ENCODE measurements at regions not wholly inside any gene's neighbourhood (a gene's known extent, or its start where the extent isn't known, plus 50 kb on each side); places are given as distances from the start of the nearest gene placed in this dataset.

DNA sequence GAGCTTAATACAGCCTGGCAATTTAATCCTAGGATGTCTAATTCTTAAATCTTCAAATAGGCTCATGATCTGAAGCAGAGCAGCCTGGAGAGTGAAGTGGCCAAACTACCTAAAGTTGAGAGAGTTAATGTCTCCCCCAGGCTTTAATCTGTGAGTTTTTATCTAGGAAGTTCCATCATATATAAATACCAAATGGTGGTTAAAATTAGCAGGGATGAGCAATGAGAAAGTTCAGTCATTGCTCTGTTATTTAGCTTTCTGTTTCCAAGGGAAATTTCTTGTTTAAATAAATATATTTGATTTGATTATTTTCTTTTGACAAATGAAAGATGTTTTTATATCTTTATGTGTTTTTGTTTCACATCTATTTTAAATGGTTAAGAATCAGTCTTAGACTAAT, 274.4 kb upstream of the UMPS start:
- DNase-seq = no peak

DNA sequence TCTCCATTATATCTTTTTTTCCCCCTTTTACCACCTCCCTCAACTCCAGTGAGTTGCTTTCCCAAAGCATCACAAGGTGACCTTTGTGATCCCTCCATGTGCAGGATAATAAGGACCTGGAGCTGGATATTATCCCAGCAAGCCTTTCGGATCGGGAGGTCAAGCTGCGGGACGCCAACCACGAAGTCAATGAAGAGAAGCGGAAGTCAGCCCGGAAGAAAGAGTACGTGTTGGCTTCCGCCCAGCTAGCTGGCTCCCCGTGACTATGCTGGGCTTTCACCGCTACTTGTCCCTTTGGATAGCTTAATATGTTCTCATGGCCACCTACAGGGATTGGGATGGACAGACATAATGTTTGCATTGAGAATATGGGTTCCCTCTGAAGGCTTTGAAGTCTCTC, 273.7 kb upstream of the UMPS start:
- no peak for DNase-seq

DNA sequence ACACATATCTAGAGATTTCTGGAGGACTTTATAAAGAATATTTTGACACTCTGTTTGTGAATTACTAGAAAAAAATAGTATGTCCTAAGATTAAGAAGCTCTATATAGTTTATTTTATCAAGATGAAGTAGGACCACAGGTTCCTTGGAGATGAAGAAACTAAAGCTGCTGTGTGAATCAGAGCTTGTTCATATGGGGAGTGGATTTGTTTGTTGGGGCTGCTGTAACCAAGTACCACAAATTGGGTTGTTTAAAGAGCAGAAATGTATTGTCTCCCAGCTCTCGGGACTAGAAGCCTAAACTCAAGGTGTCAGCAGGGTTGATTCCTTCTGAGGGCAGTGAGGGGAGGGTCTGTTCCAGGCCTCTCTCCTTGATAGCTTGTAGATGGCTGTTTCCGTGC, 270.6 kb upstream of the UMPS start:
- no peak for DNase-seq

DNA sequence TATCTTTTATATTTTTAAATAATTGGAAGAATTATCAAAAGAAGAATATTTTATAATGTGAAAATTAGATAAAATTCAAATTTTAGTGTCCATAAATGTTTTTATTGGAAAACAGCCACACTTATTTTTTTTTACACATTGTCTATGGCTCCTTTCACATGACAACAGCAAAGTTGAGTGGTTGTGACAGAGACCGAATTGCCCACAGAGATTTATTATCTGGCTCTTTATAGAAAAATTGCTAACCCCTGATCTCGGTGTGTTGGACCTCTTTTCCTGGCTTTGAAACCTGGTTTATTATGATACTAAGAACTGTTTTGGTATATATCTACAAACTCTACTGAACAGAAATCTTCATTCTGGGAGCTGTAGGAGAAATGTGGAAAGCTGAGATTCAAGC, 269.1 kb upstream of the UMPS start:
- no peak for DNase-seq

DNA sequence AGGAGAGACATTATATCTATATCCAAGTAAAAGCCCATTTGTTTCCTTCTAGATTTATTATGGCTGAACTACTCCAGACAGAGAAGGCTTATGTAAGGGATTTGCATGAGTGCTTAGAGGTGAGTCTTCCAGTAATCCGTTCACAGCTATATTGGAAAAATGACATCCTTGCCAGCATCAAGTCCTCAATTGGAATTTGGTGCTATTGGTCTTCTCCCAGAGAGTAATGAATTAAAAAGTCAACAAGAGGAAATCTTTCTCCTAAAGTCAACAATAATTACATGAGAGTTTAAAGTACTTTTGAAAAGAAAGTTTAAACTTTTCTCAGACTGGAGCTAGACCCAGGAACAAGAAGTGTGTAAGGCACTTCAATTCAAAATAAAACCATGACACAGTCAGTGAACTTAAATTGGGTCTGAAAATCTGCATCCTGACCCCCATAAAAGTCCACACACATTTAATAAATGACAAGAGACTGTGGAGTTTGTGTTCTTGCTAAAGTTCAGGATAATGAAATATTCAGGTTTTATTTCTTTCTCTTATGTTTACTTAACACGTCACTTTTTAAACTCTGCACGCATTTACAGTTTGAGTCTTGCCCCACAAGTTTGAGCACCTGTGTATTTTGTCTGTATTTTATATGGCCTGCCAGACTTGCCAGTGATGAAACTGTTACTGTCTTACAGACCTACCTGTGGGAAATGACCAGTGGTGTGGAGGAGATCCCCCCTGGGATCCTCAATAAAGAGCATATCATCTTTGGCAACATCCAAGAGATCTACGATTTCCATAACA, 268.2 kb upstream of the UMPS start:
- DNase-seq = no peak

DNA sequence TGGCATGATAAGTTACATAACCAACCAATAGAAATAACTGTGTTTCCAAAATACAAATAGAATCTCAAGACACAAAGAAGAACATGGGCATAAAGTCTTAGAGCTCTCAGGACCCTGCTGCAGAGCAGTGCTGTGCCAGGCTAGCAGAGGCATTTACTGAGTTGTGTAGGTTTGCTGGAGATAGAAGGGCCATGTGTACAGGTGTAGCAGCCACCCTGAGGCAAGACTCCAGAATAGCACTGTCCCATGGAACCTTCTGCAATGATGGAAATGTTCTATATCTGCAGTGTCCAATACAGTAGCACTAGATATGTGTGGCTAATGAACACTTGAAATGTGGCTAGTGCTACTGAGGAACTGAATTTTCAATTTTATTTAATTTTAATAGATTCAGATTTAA, 267.0 kb upstream of the UMPS start:
- DNase-seq = no peak

DNA sequence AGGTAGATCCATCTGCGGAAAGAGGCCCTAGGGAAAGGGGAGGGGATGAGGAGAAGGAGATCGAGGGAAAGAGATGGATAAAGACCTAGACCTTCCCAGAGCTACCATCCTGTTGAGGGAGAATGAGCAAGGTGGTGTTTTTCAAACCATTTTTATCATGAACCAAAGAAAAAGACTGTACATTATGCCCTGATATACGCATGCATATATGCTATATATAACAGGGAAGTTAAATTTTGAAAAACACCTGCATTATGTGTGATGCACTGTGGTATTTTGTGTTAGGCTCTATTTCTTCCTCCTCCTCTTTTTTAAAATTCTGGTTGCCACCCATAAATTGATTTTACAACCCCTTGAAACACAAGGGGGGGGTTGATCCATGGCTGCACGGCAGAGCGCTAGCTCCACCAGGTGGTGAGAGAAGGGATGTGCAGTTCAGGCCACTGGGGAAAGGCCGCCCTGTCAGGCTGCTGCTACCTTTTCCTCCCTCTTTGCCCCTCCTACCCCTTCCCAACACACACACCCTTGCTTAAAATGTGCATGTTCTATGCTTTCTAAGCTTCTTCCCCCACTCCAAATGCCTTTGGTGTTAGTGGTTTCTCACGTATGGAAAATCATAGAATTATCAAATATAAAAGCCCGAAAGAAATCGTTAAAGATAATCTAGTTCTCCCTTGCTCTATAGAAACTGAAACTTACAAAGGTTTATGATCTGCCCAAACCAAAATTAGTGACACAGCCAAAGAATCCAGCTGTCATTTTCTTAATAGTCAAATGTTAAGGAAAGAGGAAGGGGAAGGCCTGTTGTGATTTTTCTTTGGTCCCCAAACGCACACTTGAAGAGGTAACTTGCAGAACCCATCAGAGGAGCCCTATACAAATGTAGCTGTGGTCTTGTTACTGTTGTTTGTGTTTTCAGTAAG, 262.0 kb upstream of the UMPS start:
- DNase-seq = peak in 1 of 2 experiments; percentile 2

DNA sequence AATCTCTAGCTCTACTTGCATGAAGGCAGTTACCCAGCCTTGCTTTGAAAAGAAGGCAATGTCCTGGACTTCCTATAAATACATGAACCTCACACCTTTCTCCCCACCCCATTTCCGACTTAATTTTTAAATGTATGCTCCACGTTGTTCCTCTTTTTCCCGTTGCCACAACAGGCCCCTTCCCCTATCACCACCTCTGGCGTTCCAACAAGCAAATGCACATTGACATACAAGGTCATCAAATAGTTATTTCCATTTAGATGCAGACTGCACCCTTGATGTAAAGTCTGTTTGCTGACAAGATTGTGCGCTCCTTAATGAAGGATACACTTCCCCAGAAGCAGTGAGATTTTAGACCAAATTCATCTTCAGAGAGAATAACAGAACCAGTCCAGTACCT, 260.7 kb upstream of the UMPS start:
- DNase-seq = no peak

DNA sequence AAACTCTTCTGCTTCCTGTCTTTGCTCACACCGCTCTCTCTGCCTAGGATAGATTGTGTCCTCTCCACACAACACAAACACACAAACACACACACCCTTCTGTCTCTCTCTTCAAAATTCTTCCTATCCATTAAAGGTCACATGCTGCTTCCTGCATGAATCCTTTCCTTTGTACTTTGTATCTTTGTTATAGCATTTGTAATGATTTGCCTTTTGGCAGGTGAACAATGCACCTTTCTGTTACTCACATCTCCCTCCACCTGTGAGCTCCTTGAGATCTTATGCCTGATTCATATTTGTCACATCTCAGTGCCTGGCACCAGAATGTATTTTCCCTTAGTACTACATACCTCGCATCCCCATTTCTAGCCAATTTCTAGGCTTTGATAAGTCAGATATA, 251.4 kb upstream of the UMPS start:
- no peak for DNase-seq

DNA sequence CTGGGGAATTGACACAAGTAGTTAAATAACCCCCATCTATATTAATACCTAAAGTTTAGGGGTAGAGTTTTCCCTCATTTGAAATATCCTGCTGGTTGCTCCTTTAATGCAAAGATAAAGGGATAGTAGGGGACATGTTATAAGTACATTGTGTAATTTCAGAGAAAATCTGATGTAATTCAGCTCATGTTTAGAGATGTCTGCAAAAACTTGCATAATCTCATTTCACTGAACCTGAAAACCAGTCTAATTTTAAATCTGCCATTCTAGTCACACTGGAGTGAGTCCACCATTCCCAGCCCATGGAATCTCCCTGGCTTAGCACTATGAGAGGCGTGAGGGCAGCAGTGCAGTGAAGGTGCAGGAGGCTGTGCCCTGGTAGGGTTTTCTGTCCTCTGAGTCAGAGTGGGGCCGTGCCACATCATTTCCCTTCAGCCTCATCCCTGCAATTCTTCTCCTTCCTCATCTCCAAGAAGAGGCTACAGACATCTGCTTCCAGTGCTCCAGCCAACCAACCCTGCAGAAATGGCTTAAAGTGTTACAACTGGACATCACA, 246.3 kb upstream of the UMPS start:
- DNase-seq = no peak

DNA sequence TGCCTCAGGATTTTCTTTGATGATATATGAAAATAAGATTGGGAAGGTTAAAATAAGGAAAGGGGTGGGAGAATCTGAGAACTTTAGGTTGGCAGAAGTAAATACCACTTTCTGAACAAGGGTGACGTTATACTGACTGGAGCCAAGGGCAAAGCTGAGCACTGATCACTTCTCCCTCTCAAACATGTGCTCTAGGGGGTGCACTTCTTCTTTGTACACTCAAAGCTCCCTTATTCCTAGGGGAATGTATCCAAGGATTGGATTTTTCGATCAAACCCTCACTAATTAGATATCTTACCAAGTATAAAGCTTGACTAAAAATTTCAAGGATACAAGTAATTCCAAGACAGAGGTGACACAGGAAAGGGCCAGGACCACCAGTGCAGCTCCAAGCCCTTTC, 243.9 kb upstream of the UMPS start:
- DNase-seq = no peak

DNA sequence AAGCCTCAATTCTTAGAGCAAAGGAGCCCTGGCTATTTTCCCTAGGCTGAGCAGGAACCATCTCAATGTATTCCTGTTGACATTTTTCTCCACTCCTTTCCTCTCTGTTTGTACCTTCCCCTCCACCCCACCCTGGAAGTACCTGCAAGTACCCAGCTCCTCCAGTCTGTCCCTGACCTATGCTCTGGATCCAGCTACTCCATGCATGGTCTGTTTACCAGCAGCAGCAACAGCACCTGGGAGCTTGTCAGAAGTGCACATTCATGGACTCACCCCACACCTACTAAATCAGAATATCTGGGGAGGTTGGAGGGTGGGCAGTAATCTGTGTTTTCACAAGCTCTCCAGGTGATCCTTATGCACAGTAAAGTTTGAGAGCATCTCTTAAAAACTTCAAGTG, 240.7 kb upstream of the UMPS start:
- no peak for DNase-seq

DNA sequence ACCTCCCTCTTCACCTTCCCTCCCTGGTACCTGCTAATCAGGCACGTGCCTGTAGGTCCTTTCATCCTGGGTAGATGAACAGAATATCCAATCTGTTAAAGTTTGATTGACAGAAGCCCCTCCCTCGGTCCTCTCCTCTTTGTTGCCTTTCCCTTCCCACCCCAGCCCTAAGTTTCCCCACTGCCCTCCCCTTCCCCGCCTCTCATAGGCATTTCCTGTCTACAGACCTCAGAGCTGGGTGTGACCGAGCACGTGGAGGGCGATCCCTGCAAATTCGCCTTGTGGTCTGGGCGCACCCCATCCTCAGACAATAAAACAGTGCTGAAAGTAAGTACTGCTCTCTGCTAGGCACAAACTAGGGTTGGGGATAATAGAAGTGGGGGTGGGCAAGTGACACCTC, 239.2 kb upstream of the UMPS start:
- DNase-seq = no peak

DNA sequence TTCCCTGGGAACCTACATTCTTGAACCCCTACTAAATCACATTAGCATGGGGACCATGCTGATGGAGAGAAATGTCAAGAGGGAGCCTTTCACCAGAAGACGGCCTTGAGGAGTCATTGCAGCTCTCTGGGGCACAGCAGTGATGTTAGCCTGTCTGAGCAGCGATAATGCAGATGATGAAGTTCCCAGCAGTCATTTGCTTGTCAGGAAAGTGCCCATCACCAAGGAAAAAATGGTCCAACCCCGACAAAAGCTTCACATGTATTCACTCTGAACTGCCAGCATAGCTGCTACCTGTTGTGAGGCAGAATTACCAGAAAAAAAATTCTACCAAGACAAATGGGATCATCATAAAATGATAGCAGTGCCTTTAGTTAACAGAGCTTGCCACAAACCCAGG, 238.4 kb upstream of the UMPS start:
- no peak for DNase-seq

DNA sequence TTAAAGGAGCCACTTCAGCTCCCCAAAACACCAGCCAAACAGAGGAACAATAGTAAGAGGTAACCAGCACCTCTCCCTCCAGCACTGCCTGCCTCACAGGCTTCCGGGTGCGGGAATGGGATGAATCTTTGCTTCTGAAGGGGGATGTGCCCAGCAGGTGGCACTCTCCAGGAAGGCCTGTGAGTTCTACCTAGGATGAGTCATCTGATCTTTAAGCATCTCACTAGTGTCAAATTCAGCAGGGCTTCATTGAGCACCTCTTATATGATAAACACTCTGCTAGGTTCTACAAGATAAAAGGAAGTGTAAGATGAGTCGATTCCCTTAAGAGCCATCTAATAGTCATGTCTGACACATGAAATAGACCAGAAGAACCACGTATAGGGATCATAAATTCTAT, 237.4 kb upstream of the UMPS start:
- peak in 1 of 2 experiments; percentile 3 for DNase-seq

DNA sequence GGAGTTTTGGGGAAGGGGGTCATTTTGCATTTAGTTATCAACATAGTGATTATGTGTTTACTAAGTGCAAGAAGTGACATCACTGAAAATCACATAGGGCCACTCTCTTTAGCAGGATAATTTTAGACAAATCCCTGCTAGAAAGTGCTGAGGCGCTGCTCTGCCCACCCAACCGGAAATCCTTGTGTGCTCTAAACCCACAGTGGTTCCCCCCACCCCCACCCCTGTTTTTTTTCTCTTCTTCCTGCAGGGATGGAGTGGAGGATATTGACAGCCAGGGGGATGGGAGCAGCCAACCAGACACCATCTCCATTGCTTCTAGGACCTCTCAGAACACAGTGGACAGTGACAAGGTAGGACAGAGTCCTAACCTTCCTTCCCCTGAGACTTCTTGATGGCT, 234.2 kb upstream of the UMPS start:
- DNase-seq = no peak

DNA sequence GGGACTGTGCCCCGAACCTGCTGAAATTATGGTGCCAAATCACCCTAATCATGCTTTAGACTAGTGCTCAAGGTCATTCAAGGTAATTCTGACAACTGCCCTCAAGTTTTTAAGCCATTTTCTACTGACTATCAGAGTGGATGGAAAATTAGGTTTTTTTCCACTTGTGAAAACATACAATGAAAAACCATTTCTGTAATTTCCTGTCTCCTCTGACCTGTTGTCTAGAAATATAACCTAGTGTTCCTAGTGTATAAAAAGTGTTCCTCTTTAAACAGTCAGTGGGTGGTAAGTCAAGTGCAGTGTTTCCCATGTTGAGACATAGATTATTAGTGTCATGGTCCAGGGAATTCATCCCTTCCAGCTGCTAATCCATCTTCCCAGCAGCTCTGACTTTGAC, 232.8 kb upstream of the UMPS start:
- no peak for DNase-seq

DNA sequence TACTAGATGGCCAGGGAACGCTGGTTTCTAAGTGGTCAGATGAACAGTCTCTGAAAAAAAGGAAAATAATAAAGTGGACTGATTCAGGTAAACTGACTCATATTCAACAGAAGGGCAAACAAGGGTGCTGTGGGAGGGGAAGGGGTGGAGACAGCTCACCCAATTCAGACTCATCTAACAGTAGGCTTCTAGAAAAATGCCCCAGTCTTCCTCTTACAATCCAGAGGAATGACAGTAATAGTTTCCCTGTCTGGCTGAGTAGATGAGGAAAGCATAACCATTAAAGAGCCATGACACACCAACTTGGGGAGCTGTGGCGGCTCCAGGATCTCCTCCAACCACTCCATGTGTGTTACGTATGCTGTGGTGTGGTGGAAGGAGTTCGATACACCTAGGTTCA, 231.4 kb upstream of the UMPS start:
- DNase-seq = no peak

DNA sequence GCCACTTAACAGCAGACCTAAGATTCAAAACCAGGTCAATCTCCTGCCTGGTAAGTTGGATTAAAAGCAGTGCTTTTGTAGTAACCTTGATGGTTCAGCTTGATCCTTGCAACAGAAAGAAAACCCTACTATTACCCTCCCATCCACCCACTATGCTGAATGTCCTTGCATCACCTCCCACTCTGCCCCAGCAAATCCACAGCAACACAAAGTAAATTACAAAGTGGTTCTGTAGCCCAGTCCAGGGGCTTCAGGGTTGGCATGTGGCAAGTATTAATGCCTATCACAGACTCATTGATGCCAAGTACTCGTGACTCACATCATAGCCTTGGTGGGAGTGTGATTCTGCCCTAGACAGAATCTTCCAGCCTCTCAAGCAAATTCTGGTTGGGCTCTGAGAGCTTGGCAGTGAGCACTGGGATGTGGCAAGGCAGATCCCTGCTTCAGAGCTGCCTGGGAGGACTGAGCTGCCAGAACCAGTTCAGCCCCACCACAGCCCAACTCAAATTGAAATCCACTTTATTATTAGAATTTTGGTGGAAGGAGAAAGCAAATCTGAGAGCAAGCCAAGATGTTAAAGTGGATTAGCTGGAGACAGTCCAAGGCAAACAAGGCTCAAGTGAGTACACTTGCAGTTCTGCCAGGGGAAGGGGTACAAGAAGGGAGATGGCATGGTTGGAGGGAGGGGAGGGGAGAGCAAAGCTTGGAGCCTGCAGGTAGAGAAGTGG, 225.8 kb upstream of the UMPS start:
- DNase-seq = no peak

DNA sequence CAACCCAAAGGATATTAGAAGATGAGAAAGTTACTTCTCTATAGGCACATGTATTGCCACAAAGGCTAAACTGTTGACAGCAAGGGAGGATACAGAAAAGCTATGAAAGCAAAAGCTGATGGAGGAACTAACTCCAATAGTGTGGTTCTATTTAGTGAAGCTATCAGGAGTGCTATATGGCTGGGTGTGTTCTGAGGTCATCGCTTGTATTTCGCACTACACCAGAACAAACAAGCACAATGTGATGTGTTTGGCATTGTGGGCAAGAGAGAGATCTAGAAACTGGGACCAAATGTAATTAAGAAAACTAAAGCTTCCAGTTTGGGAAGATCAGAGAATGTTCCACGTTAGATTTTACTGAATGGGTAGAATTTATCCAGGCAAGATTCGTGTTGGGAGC, 220.4 kb upstream of the UMPS start:
- DNase-seq = no peak

DNA sequence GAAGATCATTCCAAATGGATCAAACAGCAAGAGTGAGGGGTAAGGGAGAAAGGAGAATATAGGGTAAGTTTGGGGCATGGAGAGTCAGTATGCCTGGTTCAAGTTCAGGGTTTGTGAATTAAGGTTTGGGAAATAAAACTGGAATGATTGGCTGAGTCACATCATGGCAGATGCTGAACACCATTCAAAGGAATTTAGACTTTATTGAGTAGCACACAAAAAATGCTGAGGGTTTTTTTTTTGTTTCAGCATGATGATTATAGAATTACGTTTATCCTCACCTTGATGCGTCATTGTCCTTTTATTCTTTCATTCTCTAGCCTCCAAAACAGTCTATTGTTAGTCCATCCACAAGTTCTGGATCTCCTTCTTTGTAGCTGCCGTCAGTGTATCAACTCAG, 220.0 kb upstream of the UMPS start:
- DNase-seq = no peak

DNA sequence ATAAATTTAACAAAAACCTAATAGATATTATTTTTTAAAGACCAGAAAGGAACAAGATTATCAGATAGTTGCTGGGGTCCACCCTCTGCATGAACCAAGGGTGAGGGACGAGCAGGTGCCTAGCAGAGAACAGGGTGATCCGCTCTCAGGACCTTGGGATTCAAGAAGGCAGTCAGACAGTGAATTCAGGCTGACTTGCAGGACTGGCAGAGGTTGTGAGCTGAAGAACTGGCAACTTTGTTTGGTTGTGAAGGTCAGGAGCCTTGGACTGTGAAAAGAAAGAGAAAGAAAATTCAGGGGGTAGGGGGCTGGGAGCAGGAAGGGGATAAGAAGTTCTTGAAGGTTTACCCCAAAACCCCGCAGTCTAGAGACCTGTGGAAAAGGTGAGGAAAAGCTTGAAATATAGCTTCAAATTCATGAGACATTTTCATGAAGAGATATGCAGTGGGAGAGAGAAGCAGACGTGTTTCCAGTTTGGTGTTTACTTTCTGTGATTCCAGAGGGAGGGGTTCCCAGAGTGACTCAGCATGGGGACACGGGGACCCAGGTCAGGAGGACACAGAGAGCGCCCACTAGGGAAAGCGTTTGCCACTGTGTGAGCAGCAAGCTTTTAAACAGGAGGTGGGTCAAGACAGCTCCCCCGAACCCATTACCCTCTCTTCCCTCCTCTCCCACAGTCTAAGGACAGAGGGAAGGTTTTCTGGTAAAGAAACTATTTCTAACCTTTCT, 217.2 kb upstream of the UMPS start:
- DNase-seq = no peak

DNA sequence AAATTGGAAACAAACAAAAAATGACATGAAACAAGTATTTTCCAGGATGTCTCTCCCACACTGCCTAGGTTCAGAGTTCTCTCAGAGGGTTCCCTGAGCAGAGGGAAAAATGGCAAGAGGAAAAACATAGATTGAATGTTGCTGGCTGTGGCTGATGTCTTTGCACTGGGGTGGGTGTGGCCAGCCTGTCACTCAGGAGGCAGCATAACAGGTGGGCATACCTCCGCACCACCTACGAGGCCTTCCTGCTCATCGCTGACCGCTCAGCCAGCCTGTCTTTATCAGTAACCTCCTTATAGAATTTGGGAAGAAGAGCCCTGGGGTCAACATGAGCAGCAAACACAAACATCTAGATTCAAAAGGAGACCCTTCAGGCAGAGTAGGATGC, 216.6 kb upstream of the UMPS start:
- DNase-seq = no peak
